WTC11 (cell line): ENCODE measurements at regions not wholly inside any gene's neighbourhood (a gene's known extent, or its start where the extent isn't known, plus 50 kb on each side); places are given as distances from the start of the nearest gene placed in this dataset.

Experiments
- AFF4 ChIP-seq: sonication (generic); formaldehyde crosslinking; IDR thresholded peaks from 2 replicates; pipeline ENCODE4 v1.8.1; 2023; ENCODE audit warnings: mild to moderate bottlenecking, missing genetic modification reagents, borderline replicate concordance
- CTCF ChIP-seq: fragments of 200-600 bp; IDR thresholded peaks from 2 replicates; pipeline ENCODE4 v1.8.0; 2022; ENCODE audit warnings: antibody characterized with exemption
- ESRRA ChIP-seq: sonication (generic); formaldehyde crosslinking; IDR thresholded peaks from 2 replicates; pipeline ENCODE4 v1.8.1; 2022; ENCODE audit warnings: mild to moderate bottlenecking, missing genetic modification reagents, borderline replicate concordance
- JUN ChIP-seq: sonication (generic); formaldehyde crosslinking; IDR thresholded peaks from 2 replicates; pipeline ENCODE4 v1.8.0; 2023; ENCODE audit warnings: mild to moderate bottlenecking, missing genetic modification reagents
- USF2 ChIP-seq: sonication (generic); formaldehyde crosslinking; IDR thresholded peaks from 2 replicates; pipeline ENCODE4 v1.8.1; 2023; ENCODE audit warnings: mild to moderate bottlenecking, missing genetic modification reagents, moderate library complexity

GRCh38 chr11:79582434-79582833 is 141.6 kb upstream of the TENM4 start:
- TF ChIP-seq ESRRA (CRISPR knock-in tag), result no peak
- 0 out of 2 replicates have a peak, but pooled peaks have one; percentile 26 for TF ChIP-seq USF2 (CRISPR knock-in tag)
- TF ChIP-seq JUN (CRISPR knock-in tag), result no peak
- no peak for TF ChIP-seq AFF4
- TF ChIP-seq CTCF, result no peak
